SH-SY5Y (cell line): ENCODE measurements at regions not wholly inside any gene's neighbourhood (a gene's known extent, or its start where the extent isn't known, plus 50 kb on each side); places are given as distances from the start of the nearest gene placed in this dataset.

Source experiments
- GATA2 ChIP-seq: IDR thresholded peaks from 2 replicates; pipeline ENCODE4 v1.6.1; 2011; ENCODE audit warnings: mild to moderate bottlenecking, low read depth, low read length
- GATA3 ChIP-seq: IDR thresholded peaks from 2 replicates; pipeline ENCODE4 v1.6.1; 2011; ENCODE audit warnings: low read depth, mild to moderate bottlenecking, low read length, moderate library complexity

DNA sequence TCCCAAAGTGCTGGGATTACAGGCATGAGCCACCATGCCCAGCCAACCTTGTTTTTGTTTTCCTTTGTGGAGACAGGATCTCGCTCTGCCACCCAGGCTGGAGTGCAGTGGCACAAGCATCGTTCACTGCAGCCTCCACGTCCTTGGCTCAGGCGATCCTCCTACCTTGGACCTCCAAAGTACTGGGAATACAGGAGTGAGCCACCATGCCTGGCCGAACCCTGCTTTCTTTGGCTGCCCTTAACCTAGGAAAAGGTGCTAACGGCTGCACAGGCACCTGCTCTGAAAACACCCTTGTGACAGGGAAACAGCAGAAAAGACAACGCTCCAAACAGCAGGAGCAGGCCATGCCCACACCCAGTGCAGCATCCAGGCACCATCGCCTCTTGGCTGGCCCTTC is 71.9 kb downstream of the OAT start:
- TF ChIP-seq GATA2 = no peak
- no peak for TF ChIP-seq GATA3
